ENCODE measurements at regions not wholly inside any gene's neighbourhood (a gene's known extent, or its start where the extent isn't known, plus 50 kb on each side); places are given as distances from the start of the nearest gene placed in this dataset.

DNA sequence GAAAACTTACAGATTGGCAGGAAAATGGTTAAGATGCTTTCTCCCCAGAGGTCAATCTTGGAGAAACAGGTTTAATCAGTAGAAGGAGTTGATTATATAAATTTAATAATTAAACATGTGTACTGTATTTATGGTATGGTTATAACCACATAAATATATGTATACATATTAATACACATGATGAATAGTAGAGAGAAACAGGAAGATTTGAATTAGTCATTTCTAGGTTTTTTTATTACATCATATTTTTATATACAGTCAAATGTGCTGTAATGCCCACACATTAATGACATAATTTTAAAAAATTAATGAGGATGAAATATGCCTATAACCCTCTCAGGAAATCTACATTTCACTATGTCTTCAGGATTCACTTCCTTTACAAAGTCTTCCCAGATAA is 229.7 kb downstream of the IKZF2 start:
- H3K9me2 ChIP-seq (replicated peaks; ENCODE audit: insufficient read depth, low read length) = no peaks in the 10 kb centered on the region
- H3K27ac ChIP-seq (ENCODE audit: low read depth, low read length) = no peak overlapping the region
- no peaks in the 10 kb centered on the region for H3K9me3 ChIP-seq (ENCODE audit: insufficient read depth, low read length)
- H3K4me2 ChIP-seq (ENCODE audit: low read depth, low read length, poor library complexity, severe bottlenecking) = no peak overlapping the region
- no peaks in the 10 kb centered on the region for H4K20me1 ChIP-seq (ENCODE audit: low read depth, low read length)
- no peak overlapping the region for H2AFZ ChIP-seq (ENCODE audit: low read depth, low read length, severe bottlenecking)
- no peak overlapping the region for H3K4me3 ChIP-seq (ENCODE audit: insufficient read depth, low read length, poor library complexity, severe bottlenecking)
- H3K9ac ChIP-seq (ENCODE audit: low read length) = no peak overlapping the region
- no peak for TF ChIP-seq EZH2phosphoT487 (conservative IDR thresholded peaks at IDR 0.05; ENCODE audit: low read length)
- TF ChIP-seq, protein P1, sequence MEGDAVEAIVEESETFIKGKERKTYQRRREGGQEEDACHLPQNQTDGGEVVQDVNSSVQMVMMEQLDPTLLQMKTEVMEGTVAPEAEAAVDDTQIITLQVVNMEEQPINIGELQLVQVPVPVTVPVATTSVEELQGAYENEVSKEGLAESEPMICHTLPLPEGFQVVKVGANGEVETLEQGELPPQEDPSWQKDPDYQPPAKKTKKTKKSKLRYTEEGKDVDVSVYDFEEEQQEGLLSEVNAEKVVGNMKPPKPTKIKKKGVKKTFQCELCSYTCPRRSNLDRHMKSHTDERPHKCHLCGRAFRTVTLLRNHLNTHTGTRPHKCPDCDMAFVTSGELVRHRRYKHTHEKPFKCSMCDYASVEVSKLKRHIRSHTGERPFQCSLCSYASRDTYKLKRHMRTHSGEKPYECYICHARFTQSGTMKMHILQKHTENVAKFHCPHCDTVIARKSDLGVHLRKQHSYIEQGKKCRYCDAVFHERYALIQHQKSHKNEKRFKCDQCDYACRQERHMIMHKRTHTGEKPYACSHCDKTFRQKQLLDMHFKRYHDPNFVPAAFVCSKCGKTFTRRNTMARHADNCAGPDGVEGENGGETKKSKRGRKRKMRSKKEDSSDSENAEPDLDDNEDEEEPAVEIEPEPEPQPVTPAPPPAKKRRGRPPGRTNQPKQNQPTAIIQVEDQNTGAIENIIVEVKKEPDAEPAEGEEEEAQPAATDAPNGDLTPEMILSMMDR (IDR thresholded peaks at IDR 0.05; ENCODE audit: insufficient read depth, low read length, poor library complexity, severe bottlenecking) = no peak
- no peaks in the 10 kb centered on the region for H3F3A ChIP-seq (ENCODE audit: insufficient read depth)
- no peaks in the 10 kb centered on the region for H3K79me2 ChIP-seq (ENCODE audit: insufficient read depth, low read length)
- H3K36me3 ChIP-seq (ENCODE audit: low read length) = no peaks in the 10 kb centered on the region
- no peaks in the 10 kb centered on the region for H3K27me3 ChIP-seq (ENCODE audit: low read length)

DNA sequence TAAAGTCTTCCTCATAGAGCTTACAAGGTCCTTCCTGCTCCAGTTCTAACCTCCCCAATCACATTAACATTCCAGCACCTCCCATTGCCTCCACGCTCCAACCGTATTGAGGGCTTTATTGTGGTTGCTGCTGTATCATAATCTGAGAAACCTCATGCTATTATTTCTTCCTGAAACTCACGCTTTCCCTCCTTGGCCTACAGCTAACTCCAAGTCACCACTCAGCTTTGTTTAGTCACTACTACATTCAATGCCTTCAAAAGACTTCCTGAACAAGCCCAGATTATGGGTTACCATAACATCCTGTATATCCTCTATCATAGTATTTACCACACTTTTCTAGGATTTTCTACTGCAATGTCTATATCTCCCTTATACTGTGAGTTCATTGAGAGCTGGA is 230.4 kb downstream of the IKZF2 start:
- TF ChIP-seq EZH2phosphoT487 (conservative IDR thresholded peaks at IDR 0.05; ENCODE audit: low read length) = no peak
- TF ChIP-seq, protein P1 (IDR thresholded peaks at IDR 0.05; ENCODE audit: insufficient read depth, low read length, poor library complexity, severe bottlenecking) = no peak
- Histone ChIP-seq H3K9me2 (replicated peaks; ENCODE audit: insufficient read depth, low read length) (no peaks in the 10 kb centered on the region), H3K9ac (ENCODE audit: low read length) (no peak overlapping the region), H3K27me3 (ENCODE audit: low read length) (no peaks in the 10 kb centered on the region), H3F3A (ENCODE audit: insufficient read depth) (no peaks in the 10 kb centered on the region), H3K4me2 (ENCODE audit: low read depth, low read length, poor library complexity, severe bottlenecking) (no peak overlapping the region), H3K4me3 (ENCODE audit: insufficient read depth, low read length, poor library complexity, severe bottlenecking) (no peak overlapping the region), H4K20me1 (ENCODE audit: low read depth, low read length) (no peaks in the 10 kb centered on the region), H2AFZ (ENCODE audit: low read depth, low read length, severe bottlenecking) (no peak overlapping the region), H3K79me2 (ENCODE audit: insufficient read depth, low read length) (no peaks in the 10 kb centered on the region), H3K9me3 (ENCODE audit: insufficient read depth, low read length) (no peaks in the 10 kb centered on the region), H3K27ac (ENCODE audit: low read depth, low read length) (no peak overlapping the region), H3K36me3 (ENCODE audit: low read length) (no peaks in the 10 kb centered on the region)

DNA sequence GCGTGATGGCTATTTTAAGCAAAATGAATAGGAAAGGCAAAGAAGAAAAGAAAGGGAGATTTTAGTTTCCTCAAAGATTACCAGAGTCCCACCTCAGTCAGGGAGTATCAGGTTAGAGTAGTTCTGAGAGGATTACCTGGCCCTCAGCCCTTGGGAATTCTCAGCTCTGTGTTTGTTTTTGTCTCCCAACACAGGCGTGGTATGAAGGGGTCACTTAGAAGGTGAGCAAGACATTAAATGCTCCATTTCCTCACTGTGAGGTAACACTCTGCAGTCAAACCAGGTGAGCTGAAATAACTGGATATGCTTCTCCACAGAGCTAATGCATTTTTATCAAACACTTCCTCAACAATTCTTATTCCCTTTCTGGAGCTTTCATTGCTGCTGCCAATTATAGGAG is 232.2 kb downstream of the IKZF2 start:
- no peak overlapping the region for H3K27ac ChIP-seq (ENCODE audit: low read depth, low read length)
- no peak overlapping the region for H3K9ac ChIP-seq (ENCODE audit: low read length)
- H3K4me2 ChIP-seq (ENCODE audit: low read depth, low read length, poor library complexity, severe bottlenecking) = no peak overlapping the region
- no peaks in the 10 kb centered on the region for H3K27me3 ChIP-seq (ENCODE audit: low read length)
- no peaks in the 10 kb centered on the region for H3K36me3 ChIP-seq (ENCODE audit: low read length)
- no peaks in the 10 kb centered on the region for H3K9me2 ChIP-seq (replicated peaks; ENCODE audit: insufficient read depth, low read length)
- no peak overlapping the region for H2AFZ ChIP-seq (ENCODE audit: low read depth, low read length, severe bottlenecking)
- no peak overlapping the region for H3K4me3 ChIP-seq (ENCODE audit: insufficient read depth, low read length, poor library complexity, severe bottlenecking)
- no peaks in the 10 kb centered on the region for H3F3A ChIP-seq (ENCODE audit: insufficient read depth)
- H4K20me1 ChIP-seq (ENCODE audit: low read depth, low read length) = no peaks in the 10 kb centered on the region
- H3K79me2 ChIP-seq (ENCODE audit: insufficient read depth, low read length) = no peaks in the 10 kb centered on the region
- TF ChIP-seq, protein P1 (IDR thresholded peaks at IDR 0.05; ENCODE audit: insufficient read depth, low read length, poor library complexity, severe bottlenecking) = no peak
- TF ChIP-seq EZH2phosphoT487 (conservative IDR thresholded peaks at IDR 0.05; ENCODE audit: low read length) = no peak
- H3K9me3 ChIP-seq (ENCODE audit: insufficient read depth, low read length) = no peaks in the 10 kb centered on the region
